Neural cell (in vitro differentiated cells): ENCODE measurements at regions not wholly inside any gene's neighbourhood (a gene's known extent, or its start where the extent isn't known, plus 50 kb on each side); places are given as distances from the start of the nearest gene placed in this dataset.

Experiments used
- H2AFZ ChIP-seq: fragments of 200-600, 300-800 bp; sonication (generic), shearing (Covaris generic); 2 replicates; pipeline ENCODE4 v1.6.0; 2014; ENCODE audit warnings: low read depth, mild to moderate bottlenecking, antibody characterized with exemption, low read length, moderate library complexity
- H3F3A ChIP-seq: fragments of 200-600 bp; shearing (Covaris generic); 2 replicates; pipeline ENCODE4 v1.6.1; 2016; ENCODE audit warnings: mild to moderate bottlenecking, moderate library complexity, mixed read lengths, antibody characterized with exemption, low read length; ENCODE audit not compliant: insufficient read depth, poor library complexity, severe bottlenecking
- H3K27ac ChIP-seq: fragments of 200-600, 300-800 bp; sonication (generic), shearing (Covaris generic); 2 replicates; pipeline ENCODE4 v1.5.1; 2014; ENCODE audit warnings: mild to moderate bottlenecking, low read length, moderate library complexity
- H3K27me3 ChIP-seq: fragments of 300-800, 200-600 bp; sonication (generic), shearing (Covaris generic); 2 replicates; pipeline ENCODE4 v1.6.0; 2014; ENCODE audit warnings: mild to moderate bottlenecking, low read depth, low read length, moderate library complexity; ENCODE audit not compliant: insufficient read depth
- H3K36me3 ChIP-seq: fragments of 300-800, 200-600 bp; sonication (generic), shearing (Covaris generic); 2 replicates; pipeline ENCODE4 v1.5.1; 2014; ENCODE audit warnings: mild to moderate bottlenecking, antibody characterized with exemption, low read length, moderate library complexity; ENCODE audit not compliant: insufficient read depth
- H3K4me2 ChIP-seq: fragments of 300-800, 200-600 bp; sonication (generic), shearing (Covaris generic); 2 replicates; pipeline ENCODE4 v1.6.0; 2014; ENCODE audit warnings: mild to moderate bottlenecking, low read length
- H3K4me3 ChIP-seq: fragments of 300-800, 200-600 bp; sonication (generic), shearing (Covaris generic); 2 replicates; pipeline ENCODE4 v1.5.1; 2014; ENCODE audit warnings: mild to moderate bottlenecking, low read length, moderate library complexity
- H3K79me2 ChIP-seq: fragments of 200-600 bp; shearing (Covaris generic); replicated peaks from 2 replicates; pipeline ENCODE4 v1.6.0; 2014; ENCODE audit warnings: mild to moderate bottlenecking, low read length, moderate library complexity; ENCODE audit not compliant: insufficient read depth
- H3K9ac ChIP-seq: fragments of 300-800, 200-600 bp; sonication (generic), shearing (Covaris generic); 2 replicates; pipeline ENCODE4 v1.6.1; 2016; ENCODE audit warnings: mild to moderate bottlenecking, low read length, mixed read lengths
- H3K9me2 ChIP-seq: fragments of 200-600 bp; shearing (Covaris generic); 2 replicates; pipeline ENCODE4 v1.6.1; 2016; ENCODE audit warnings: mild to moderate bottlenecking, low read length, mixed read lengths; ENCODE audit not compliant: insufficient read depth
- H3K9me3 ChIP-seq: fragments of 200-600, 300-800 bp; sonication (generic), shearing (Covaris generic); 2 replicates; pipeline ENCODE4 v1.6.1; 2016; ENCODE audit warnings: mild to moderate bottlenecking, mixed run types, low read length, moderate library complexity, mixed read lengths
- H4K20me1 ChIP-seq: fragments of 200-600 bp; shearing (Covaris generic); 2 replicates; pipeline ENCODE4 v1.6.1; 2016; ENCODE audit warnings: mild to moderate bottlenecking, mixed run types; ENCODE audit not compliant: insufficient read depth
- EP300 ChIP-seq: fragments of 450-650 bp; conservative IDR thresholded peaks from 2 replicates; pipeline ENCODE4 v1.6.1; 2014; ENCODE audit warnings: antibody characterized with exemption, mild to moderate bottlenecking, moderate library complexity; ENCODE audit not compliant: poor library complexity, severe bottlenecking
- EZH2 ChIP-seq: fragments of 200-600, 300-800 bp; shearing (Covaris generic), sonication (generic); IDR thresholded peaks from 2 replicates; pipeline ENCODE4 v1.6.1; 2014; ENCODE audit warnings: antibody characterized with exemption, low read length, borderline replicate concordance, mild to moderate bottlenecking; ENCODE audit not compliant: insufficient read depth, poor library complexity, severe bottlenecking
- MXI1 ChIP-seq: fragments of 450-650 bp; conservative IDR thresholded peaks from 2 replicates; pipeline ENCODE4 v1.6.1; 2014; ENCODE audit warnings: antibody characterized with exemption, mild to moderate bottlenecking; ENCODE audit not compliant: poor library complexity, severe bottlenecking
- RAD21 ChIP-seq: fragments of 450-650 bp; conservative IDR thresholded peaks from 2 replicates; pipeline ENCODE4 v1.6.1; 2014; ENCODE audit warnings: antibody characterized with exemption, mild to moderate bottlenecking, moderate library complexity
- SMC3 ChIP-seq: fragments of 450-650 bp; conservative IDR thresholded peaks from 2 replicates; pipeline ENCODE4 v1.6.1; 2014; ENCODE audit warnings: antibody characterized with exemption, mild to moderate bottlenecking, moderate library complexity; ENCODE audit not compliant: poor library complexity
- TAF1 ChIP-seq: IDR thresholded peaks from 2 replicates; pipeline ENCODE4 v1.6.1; 2012; ENCODE audit warnings: low read depth
- TF ChIP-seq, protein P1 (sequence below): IDR thresholded peaks from 2 replicates; pipeline ENCODE4 v1.6.1; 2012; ENCODE audit warnings: borderline replicate concordance
- TF ChIP-seq, protein P2 (sequence below): fragments of 450-650 bp; IDR thresholded peaks from 2 replicates; pipeline ENCODE4 v1.5.1; 2014; ENCODE audit warnings: antibody characterized with exemption, mild to moderate bottlenecking, moderate library complexity; ENCODE audit not compliant: poor library complexity, severe bottlenecking

DNA sequence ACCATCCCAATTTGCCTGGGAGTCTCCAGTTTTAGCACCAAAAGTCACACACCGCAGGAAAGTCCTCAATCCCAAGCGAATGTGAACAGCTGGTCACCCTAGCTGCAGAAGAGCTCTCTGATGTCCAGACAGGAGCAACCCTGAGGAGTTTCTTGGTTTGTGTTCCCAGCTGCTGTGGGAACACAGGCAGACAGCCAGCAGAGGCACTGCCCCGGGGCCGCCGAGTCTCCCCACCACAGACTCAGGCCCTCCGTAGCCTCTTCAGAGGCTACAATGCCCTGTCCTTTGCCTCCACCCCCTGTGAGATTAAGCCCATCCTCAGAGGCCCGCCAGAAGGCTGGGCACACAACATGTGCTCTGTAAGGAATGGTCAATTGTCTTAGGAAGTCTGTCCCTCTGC lies 111.5 kb downstream of the TTC32 start:
- Histone ChIP-seq H3K9me2 (no peaks in the 10 kb centered on the region), H4K20me1 (no peaks in the 10 kb centered on the region)

DNA sequence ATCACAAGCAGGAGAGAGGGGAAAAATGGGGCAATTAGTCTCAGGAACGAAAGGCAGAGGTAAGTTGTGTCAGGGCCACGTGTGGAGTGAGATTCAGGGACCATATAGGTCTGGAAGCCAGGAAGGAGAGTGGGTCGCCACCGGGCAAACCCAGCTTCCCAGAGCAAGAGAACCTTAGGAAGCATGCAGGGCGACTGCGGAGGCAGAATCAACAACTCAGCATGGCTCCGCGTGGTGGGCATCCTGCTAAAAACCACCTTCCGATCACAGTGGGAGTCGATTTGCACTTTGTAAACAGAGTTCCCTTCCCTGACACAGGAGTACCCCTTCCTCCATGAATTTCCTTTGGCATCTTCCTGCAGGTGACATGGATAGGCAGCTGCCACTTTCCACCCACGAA lies 114.6 kb downstream of the TTC32 start:
- H3K36me3 ChIP-seq: no peaks in the 10 kb centered on the region
- TF ChIP-seq, protein P1, sequence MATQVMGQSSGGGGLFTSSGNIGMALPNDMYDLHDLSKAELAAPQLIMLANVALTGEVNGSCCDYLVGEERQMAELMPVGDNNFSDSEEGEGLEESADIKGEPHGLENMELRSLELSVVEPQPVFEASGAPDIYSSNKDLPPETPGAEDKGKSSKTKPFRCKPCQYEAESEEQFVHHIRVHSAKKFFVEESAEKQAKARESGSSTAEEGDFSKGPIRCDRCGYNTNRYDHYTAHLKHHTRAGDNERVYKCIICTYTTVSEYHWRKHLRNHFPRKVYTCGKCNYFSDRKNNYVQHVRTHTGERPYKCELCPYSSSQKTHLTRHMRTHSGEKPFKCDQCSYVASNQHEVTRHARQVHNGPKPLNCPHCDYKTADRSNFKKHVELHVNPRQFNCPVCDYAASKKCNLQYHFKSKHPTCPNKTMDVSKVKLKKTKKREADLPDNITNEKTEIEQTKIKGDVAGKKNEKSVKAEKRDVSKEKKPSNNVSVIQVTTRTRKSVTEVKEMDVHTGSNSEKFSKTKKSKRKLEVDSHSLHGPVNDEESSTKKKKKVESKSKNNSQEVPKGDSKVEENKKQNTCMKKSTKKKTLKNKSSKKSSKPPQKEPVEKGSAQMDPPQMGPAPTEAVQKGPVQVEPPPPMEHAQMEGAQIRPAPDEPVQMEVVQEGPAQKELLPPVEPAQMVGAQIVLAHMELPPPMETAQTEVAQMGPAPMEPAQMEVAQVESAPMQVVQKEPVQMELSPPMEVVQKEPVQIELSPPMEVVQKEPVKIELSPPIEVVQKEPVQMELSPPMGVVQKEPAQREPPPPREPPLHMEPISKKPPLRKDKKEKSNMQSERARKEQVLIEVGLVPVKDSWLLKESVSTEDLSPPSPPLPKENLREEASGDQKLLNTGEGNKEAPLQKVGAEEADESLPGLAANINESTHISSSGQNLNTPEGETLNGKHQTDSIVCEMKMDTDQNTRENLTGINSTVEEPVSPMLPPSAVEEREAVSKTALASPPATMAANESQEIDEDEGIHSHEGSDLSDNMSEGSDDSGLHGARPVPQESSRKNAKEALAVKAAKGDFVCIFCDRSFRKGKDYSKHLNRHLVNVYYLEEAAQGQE: no peak
- TF ChIP-seq EZH2 (no peak), SMC3 (no peak), EP300 (no peak), MXI1 (no peak), TAF1 (no peak)
- TF ChIP-seq, protein P2, sequence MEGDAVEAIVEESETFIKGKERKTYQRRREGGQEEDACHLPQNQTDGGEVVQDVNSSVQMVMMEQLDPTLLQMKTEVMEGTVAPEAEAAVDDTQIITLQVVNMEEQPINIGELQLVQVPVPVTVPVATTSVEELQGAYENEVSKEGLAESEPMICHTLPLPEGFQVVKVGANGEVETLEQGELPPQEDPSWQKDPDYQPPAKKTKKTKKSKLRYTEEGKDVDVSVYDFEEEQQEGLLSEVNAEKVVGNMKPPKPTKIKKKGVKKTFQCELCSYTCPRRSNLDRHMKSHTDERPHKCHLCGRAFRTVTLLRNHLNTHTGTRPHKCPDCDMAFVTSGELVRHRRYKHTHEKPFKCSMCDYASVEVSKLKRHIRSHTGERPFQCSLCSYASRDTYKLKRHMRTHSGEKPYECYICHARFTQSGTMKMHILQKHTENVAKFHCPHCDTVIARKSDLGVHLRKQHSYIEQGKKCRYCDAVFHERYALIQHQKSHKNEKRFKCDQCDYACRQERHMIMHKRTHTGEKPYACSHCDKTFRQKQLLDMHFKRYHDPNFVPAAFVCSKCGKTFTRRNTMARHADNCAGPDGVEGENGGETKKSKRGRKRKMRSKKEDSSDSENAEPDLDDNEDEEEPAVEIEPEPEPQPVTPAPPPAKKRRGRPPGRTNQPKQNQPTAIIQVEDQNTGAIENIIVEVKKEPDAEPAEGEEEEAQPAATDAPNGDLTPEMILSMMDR: no peak
- H3K9ac ChIP-seq: no peak overlapping the region
- H3K9me2 ChIP-seq: no peaks in the 10 kb centered on the region
- H3K4me3 ChIP-seq: no peak overlapping the region
- no peak overlapping the region for H3K27ac ChIP-seq
- no peak overlapping the region for H3K4me2 ChIP-seq
- H4K20me1 ChIP-seq: no peaks in the 10 kb centered on the region
- H3K27me3 ChIP-seq: no peaks in the 10 kb centered on the region
- H2AFZ ChIP-seq: no peak overlapping the region
- no peaks in the 10 kb centered on the region for H3K9me3 ChIP-seq
- no peaks in the 10 kb centered on the region for H3F3A ChIP-seq
- no peaks in the 10 kb centered on the region for H3K79me2 ChIP-seq

More for the DNA sequence above, 111.5 kb downstream of the TTC32 start:
- no peak overlapping the region for H3K4me2 ChIP-seq
- no peak for TF ChIP-seq SMC3
- TF ChIP-seq EZH2: no peak
- no peak for TF ChIP-seq MXI1
- TF ChIP-seq EP300: no peak
- TF ChIP-seq, protein P2: no peak
- no peak for TF ChIP-seq RAD21
- no peak overlapping the region for H3K4me3 ChIP-seq
- H3K36me3 ChIP-seq: no peaks in the 10 kb centered on the region
- no peaks in the 10 kb centered on the region for H3F3A ChIP-seq
- no peak overlapping the region for H3K9ac ChIP-seq
- H3K27ac ChIP-seq: no peak overlapping the region
- H3K9me3 ChIP-seq: no peaks in the 10 kb centered on the region
- H2AFZ ChIP-seq: no peak overlapping the region
- H3K27me3 ChIP-seq: no peaks in the 10 kb centered on the region
- H3K79me2 ChIP-seq: no peaks in the 10 kb centered on the region
